ENCODE measurements at regions not wholly inside any gene's neighbourhood (a gene's known extent, or its start where the extent isn't known, plus 50 kb on each side); places are given as distances from the start of the nearest gene placed in this dataset.

DNA sequence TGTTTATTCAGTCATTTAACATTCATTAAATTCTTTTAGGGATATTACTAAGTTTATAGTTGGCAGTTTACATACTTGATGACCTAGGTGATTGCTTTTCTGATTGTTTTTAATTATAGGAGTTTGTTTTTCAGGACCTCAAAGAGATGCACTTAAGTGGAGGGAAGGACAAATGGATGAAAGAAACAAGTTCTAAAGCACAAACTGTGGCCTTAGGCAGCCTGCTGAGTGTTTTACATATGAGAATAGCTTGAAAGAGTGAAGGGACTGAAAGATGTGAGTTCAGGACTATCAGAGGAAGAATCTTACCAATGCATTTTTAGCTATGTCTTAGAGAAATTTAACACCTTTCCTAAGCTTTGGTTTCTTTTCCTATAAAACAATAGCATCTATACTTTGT lies 402.6 kb downstream of the KLF12 start:
- TF ChIP-seq, protein P1, sequence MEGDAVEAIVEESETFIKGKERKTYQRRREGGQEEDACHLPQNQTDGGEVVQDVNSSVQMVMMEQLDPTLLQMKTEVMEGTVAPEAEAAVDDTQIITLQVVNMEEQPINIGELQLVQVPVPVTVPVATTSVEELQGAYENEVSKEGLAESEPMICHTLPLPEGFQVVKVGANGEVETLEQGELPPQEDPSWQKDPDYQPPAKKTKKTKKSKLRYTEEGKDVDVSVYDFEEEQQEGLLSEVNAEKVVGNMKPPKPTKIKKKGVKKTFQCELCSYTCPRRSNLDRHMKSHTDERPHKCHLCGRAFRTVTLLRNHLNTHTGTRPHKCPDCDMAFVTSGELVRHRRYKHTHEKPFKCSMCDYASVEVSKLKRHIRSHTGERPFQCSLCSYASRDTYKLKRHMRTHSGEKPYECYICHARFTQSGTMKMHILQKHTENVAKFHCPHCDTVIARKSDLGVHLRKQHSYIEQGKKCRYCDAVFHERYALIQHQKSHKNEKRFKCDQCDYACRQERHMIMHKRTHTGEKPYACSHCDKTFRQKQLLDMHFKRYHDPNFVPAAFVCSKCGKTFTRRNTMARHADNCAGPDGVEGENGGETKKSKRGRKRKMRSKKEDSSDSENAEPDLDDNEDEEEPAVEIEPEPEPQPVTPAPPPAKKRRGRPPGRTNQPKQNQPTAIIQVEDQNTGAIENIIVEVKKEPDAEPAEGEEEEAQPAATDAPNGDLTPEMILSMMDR (IDR thresholded peaks at IDR 0.05; ENCODE audit: insufficient read depth, low read depth, low read length, missing control alignments), result no peak
- H3K4me3 ChIP-seq (ENCODE audit: low read length), result no peak overlapping the region
- no peak for DNase-seq (ENCODE audit: low read depth)

DNA sequence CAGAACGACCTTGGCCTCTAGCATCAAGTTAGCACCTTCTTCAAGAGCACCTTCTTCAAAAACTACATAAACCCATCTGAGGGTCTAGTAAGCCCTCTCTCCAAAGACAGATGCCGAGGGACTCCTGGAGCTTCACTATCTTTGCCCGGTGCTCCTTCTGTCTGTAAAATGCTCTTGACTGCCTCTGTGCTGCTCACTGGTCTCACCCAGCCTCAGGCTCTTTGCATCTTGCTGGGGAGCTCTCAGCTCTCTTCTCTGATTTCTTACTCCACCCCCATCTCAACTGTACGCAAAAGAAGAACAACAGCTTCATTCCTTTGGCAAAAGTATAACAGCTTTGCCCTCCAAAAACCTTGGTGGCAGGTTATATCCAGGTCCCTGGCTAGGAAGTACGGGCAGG lies 404.2 kb downstream of the KLF12 start:
- no peak overlapping the region for H3K4me3 ChIP-seq (ENCODE audit: low read length)
- DNase-seq (ENCODE audit: low read depth), result no peak
- TF ChIP-seq, protein P1 (IDR thresholded peaks at IDR 0.05; ENCODE audit: insufficient read depth, low read depth, low read length, missing control alignments), result no peak

DNA sequence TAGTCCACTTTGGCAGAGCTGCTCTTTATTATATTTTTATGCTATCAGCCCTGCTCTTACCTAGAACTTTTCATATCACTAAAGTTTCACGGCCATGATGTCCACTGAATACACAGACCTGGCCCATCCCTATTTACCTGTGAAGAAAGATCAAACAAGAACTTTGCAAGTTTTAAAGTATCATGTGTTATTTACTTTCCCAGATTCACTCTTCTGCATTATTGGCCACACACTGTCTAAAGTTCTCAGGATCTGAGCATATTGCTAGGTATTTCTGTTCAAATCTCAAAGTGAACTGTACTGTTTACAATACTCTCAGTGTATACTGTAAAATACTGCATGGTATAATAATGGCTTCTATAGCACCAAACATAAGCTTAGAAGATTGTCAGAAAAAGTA lies 405.2 kb downstream of the KLF12 start:
- TF ChIP-seq, protein P1 (IDR thresholded peaks at IDR 0.05; ENCODE audit: insufficient read depth, low read depth, low read length, missing control alignments), result no peak
- no peak overlapping the region for H3K4me3 ChIP-seq (ENCODE audit: low read length)
- no peak for DNase-seq (ENCODE audit: low read depth)

DNA sequence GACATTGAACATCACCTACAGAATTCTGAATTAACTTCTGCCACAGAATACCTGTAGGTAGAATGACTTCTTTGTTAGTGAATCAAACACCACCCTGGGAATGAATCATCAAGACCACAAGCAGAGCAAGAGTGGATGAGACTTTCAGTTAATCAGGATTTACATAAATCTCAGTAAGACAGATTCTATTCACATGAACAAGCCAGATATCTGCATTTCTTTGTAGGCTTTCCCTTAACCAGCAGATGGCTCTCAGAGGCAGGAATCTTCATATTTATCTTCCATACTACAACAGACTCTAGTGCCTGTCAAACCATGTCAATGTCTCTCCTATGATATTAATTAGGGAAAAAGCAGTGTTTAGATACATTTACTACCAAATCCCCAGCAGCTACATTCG lies 412.1 kb downstream of the KLF12 start:
- DNase-seq (ENCODE audit: low read depth), result peak; percentile 92
- H3K4me3 ChIP-seq (ENCODE audit: low read length), result no peak overlapping the region
- TF ChIP-seq, protein P1 (IDR thresholded peaks at IDR 0.05; ENCODE audit: insufficient read depth, low read depth, low read length, missing control alignments), result peak; percentile 59

DNA sequence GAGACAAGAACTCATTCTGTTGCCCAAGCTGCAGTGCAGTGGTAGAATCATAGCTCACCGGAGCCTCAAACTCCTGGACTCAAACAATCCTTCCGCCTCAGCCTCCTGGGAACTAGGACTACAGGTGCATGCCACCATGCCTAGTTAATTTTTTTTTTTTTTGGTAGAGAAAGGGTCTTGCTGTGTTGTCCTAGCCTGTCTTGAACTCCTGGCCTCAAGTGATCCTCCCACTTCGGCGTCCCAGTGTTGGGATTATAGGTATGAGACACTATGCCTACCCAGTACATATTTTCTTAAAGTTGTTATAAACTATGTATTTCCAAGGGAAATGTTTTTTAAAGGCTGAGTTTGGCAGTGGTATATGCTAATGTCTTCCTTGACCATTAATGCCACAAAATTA lies 412.6 kb downstream of the KLF12 start:
- no peak overlapping the region for H3K4me3 ChIP-seq (ENCODE audit: low read length)
- DNase-seq (ENCODE audit: low read depth), result no peak
- TF ChIP-seq, protein P1 (IDR thresholded peaks at IDR 0.05; ENCODE audit: insufficient read depth, low read depth, low read length, missing control alignments), result no peak

DNA sequence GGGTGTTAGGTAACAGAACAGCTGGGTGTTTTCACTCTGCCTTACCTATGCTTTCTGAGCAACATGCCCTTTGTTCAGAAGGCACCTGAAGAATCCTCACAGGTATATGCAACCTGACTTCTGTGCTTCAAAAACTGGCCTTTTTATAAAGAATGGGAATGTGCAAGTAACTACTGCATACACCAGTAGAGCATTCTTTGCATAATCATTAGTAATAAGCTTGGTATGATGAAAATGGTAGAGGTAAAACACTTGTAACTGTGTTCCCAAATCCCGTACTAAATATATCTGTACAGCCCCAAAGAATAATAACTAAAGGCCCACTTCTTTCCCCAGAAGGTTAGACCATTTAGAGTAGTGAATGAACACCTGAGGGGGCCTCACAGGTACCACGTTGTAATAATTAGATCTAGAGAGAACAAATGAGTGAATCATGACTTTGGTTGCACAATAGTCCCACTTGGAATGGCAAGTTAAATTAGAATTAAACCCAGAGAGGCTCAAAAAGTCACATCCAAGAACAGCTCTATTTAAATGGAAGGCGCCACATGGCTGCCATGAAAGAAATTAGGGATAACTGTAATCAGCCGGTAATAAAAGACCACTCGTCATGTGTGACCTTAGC lies 413.9 kb downstream of the KLF12 start:
- TF ChIP-seq, protein P1 (IDR thresholded peaks at IDR 0.05; ENCODE audit: insufficient read depth, low read depth, low read length, missing control alignments), result no peak
- H3K4me3 ChIP-seq (ENCODE audit: low read length), result no peak overlapping the region
- DNase-seq (ENCODE audit: low read depth), result peak; percentile 74

DNA sequence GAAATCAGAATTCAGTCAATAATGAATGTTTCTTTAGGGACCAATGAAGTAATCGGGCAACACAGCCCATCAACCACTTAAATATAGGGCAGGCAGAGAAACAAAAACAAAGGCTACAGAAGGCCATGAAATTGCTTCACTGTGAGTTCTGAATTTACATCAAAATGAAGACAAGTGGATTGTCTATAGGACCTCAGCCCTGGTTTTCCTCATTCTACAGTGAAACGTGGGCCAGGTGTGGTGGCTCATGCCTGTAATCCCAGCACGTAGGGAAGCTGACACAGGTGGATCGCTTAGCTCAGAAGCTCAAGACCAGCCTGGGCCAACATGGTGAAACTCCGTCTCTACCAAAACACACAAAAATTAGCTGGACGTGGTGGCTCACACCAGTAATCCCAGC lies 416.0 kb downstream of the KLF12 start:
- H3K4me3 ChIP-seq (ENCODE audit: low read length), result no peak overlapping the region
- no peak for DNase-seq (ENCODE audit: low read depth)
- TF ChIP-seq, protein P1 (IDR thresholded peaks at IDR 0.05; ENCODE audit: insufficient read depth, low read depth, low read length, missing control alignments), result no peak
